ENCODE measurements at regions not wholly inside any gene's neighbourhood (a gene's known extent, or its start where the extent isn't known, plus 50 kb on each side); places are given as distances from the start of the nearest gene placed in this dataset.

GRCh38 chr3:72322264-72322976 is 525.8 kb downstream of the SHQ1 start:
- POLR2A ChIA-PET (ENCODE audit: low non-redundant PET), result no interaction called here

DNA sequence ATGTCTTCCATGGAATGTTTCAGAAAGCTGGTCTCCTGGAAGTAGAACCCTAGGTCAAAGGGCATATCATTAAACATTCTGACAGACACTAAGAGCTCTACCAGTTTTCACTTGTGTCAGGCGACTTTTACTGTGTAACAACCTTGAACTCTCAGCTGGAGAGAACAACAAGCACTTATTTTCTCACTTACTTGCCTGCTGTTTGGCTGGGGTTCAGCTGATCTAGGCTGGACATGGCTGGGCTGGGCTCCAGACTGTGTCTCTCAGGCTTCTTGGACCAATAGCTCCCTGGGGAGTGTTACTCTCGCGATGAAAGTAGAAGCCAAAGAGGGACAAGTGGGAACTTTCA is 527.3 kb downstream of the SHQ1 start:
- intact Hi-C loops (cut with micrococcal nuclease; ENCODE audit: unreplicated experiment), result no loop called here
- no peak overlapping the region for H3K4me3 ChIP-seq (ENCODE audit: low read depth, low read length, poor library complexity, severe bottlenecking)
- H3K4me1 ChIP-seq (ENCODE audit: insufficient read depth, low read length, poor library complexity, severe bottlenecking), result no peaks in the 10 kb centered on the region
- H3K36me3 ChIP-seq (ENCODE audit: insufficient read depth, low read length, poor library complexity, severe bottlenecking), result no peaks in the 10 kb centered on the region
- H3K27ac ChIP-seq (ENCODE audit: low read depth, low read length, poor library complexity, severe bottlenecking), result no peak overlapping the region
- DNase-seq (ENCODE audit: low spot score), result no peak
- POLR2A ChIA-PET (ENCODE audit: low non-redundant PET), result no interaction called here
- no TSS peak for BruUV-seq (replicated peaks)
- H3K9me3 ChIP-seq (ENCODE audit: low read depth, low read length, poor library complexity, severe bottlenecking), result no peaks in the 10 kb centered on the region
- TF ChIP-seq CTCF (conservative IDR thresholded peaks at IDR 0.05; ENCODE audit: low read depth, low read length), result no peak
- TF ChIP-seq EZH2 (IDR thresholded peaks at IDR 0.05; ENCODE audit: borderline replicate concordance, low read depth, low read length, poor library complexity, severe bottlenecking), result no peak
- CTCF ChIA-PET, result no interaction called here
- no peaks in the 10 kb centered on the region for H3K27me3 ChIP-seq (replicated peaks; ENCODE audit: insufficient read depth, low read depth, low read length, poor library complexity)

More at GRCh38 chr3:72322264-72322976, 525.8 kb downstream of the SHQ1 start:
- CTCF ChIA-PET, result no interaction called here
- Histone ChIP-seq H3K27ac (ENCODE audit: low read depth, low read length, poor library complexity, severe bottlenecking) (no peak overlapping the region), H3K9me3 (ENCODE audit: low read depth, low read length, poor library complexity, severe bottlenecking) (no peaks in the 10 kb centered on the region), H3K36me3 (ENCODE audit: insufficient read depth, low read length, poor library complexity, severe bottlenecking) (no peaks in the 10 kb centered on the region), H3K4me3 (ENCODE audit: low read depth, low read length, poor library complexity, severe bottlenecking) (no peak overlapping the region), H3K27me3 (replicated peaks; ENCODE audit: insufficient read depth, low read depth, low read length, poor library complexity) (no peaks in the 10 kb centered on the region), H3K4me1 (ENCODE audit: insufficient read depth, low read length, poor library complexity, severe bottlenecking) (no peaks in the 10 kb centered on the region)
- BruUV-seq (replicated peaks), result no TSS peak
- intact Hi-C loops (cut with micrococcal nuclease; ENCODE audit: unreplicated experiment), result no loop called here
- TF ChIP-seq CTCF (conservative IDR thresholded peaks at IDR 0.05; ENCODE audit: low read depth, low read length), result no peak
- no peak for TF ChIP-seq EZH2 (IDR thresholded peaks at IDR 0.05; ENCODE audit: borderline replicate concordance, low read depth, low read length, poor library complexity, severe bottlenecking)
- DNase-seq (ENCODE audit: low spot score), result no peak

- no peak overlapping the region for H3K27ac ChIP-seq (ENCODE audit: low read depth, low read length, poor library complexity, severe bottlenecking)
- no peaks in the 10 kb centered on the region for H3K4me1 ChIP-seq (ENCODE audit: insufficient read depth, low read length, poor library complexity, severe bottlenecking)
- BruUV-seq (replicated peaks), result no TSS peak
- no peaks in the 10 kb centered on the region for H3K36me3 ChIP-seq (ENCODE audit: insufficient read depth, low read length, poor library complexity, severe bottlenecking)
- no peaks in the 10 kb centered on the region for H3K27me3 ChIP-seq (replicated peaks; ENCODE audit: insufficient read depth, low read depth, low read length, poor library complexity)
- no peak for DNase-seq (ENCODE audit: low spot score)
- intact Hi-C loops (cut with micrococcal nuclease; ENCODE audit: unreplicated experiment), result no loop called here
- CTCF ChIA-PET, result no interaction called here
- H3K9me3 ChIP-seq (ENCODE audit: low read depth, low read length, poor library complexity, severe bottlenecking), result no peaks in the 10 kb centered on the region
- POLR2A ChIA-PET (ENCODE audit: low non-redundant PET), result no interaction called here
- TF ChIP-seq EZH2 (IDR thresholded peaks at IDR 0.05; ENCODE audit: borderline replicate concordance, low read depth, low read length, poor library complexity, severe bottlenecking) (no peak), CTCF (conservative IDR thresholded peaks at IDR 0.05; ENCODE audit: low read depth, low read length) (no peak)
- no peak overlapping the region for H3K4me3 ChIP-seq (ENCODE audit: low read depth, low read length, poor library complexity, severe bottlenecking)
Observed at GRCh38 chr3:72320095-72320954, 527.9 kb downstream of the SHQ1 start.
